C4-2B (cell line): ENCODE measurements at regions not wholly inside any gene's neighbourhood (a gene's known extent, or its start where the extent isn't known, plus 50 kb on each side); places are given as distances from the start of the nearest gene placed in this dataset.

Experiments used
- CTCF ChIP-seq: fragments of 450-650 bp; conservative IDR thresholded peaks from 2 replicates; pipeline ENCODE4 v1.5.1; 2017; ENCODE audit warnings: mild to moderate bottlenecking
- ZFX ChIP-seq: fragments of 450-650 bp; IDR thresholded peaks from 2 replicates; pipeline ENCODE4 v1.6.1; 2017

GRCh38 chr5:175246242-175246888 lies 197.6 kb downstream of the DRD1 start:
- TF ChIP-seq CTCF (no peak), ZFX (no peak)
